ENCODE measurements at regions not wholly inside any gene's neighbourhood (a gene's known extent, or its start where the extent isn't known, plus 50 kb on each side); places are given as distances from the start of the nearest gene placed in this dataset.

GRCh38 chr10:80952436-80952835 lies 414.7 kb downstream of the SH2D4B start:
- TF ChIP-seq ZNF773 (CRISPR knock-in tag; IDR thresholded peaks at IDR 0.05; ENCODE audit: borderline replicate concordance): no peak
- no peak for TF ChIP-seq FOXP4 (CRISPR knock-in tag; IDR thresholded peaks at IDR 0.05)
- TF ChIP-seq MEF2D (CRISPR knock-in tag; IDR thresholded peaks at IDR 0.05): no peak
- TF ChIP-seq POLR2A (IDR thresholded peaks at IDR 0.05; ENCODE audit: insufficient read depth in 1 of 2, low read depth in 2 of 2, low read length in 2 of 2): no peak
- no peak for TF ChIP-seq HOXA7 (CRISPR knock-in tag; IDR thresholded peaks at IDR 0.05)
- no peak for TF ChIP-seq NBN (conservative IDR thresholded peaks at IDR 0.05)
- no peak for TF ChIP-seq KLF13 (CRISPR knock-in tag; IDR thresholded peaks at IDR 0.05)
- TF ChIP-seq EZH2 (conservative IDR thresholded peaks at IDR 0.05; ENCODE audit: low read depth, low read length): no peak
- TF ChIP-seq ZNF225 (CRISPR knock-in tag; IDR thresholded peaks at IDR 0.05): no peak
- no peak for TF ChIP-seq FOXA1 (IDR thresholded peaks at IDR 0.05)
- no peak for TF ChIP-seq FOXA1 (CRISPR knock-in tag; IDR thresholded peaks at IDR 0.05)
- TF ChIP-seq ZFP91 (CRISPR knock-in tag; IDR thresholded peaks at IDR 0.05; ENCODE audit: borderline replicate concordance): no peak
- no peak for TF ChIP-seq AGO2 (optimal IDR thresholded peaks at IDR 0.05; ENCODE audit: low read depth, low read length)
- TF ChIP-seq HCFC1 (IDR thresholded peaks at IDR 0.05; ENCODE audit: low read depth, low read length): no peak

Data from HepG2 (cell line).